K562 (cell line): ENCODE measurements at regions not wholly inside any gene's neighbourhood (a gene's known extent, or its start where the extent isn't known, plus 50 kb on each side); places are given as distances from the start of the nearest gene placed in this dataset.

ENCODE experiments used
- ATAC-seq: fragments of 200-7000 bp; cut with Tn5 transposase; 3 replicates; pipeline ENCODE4 v1.9.1; 2020; ENCODE audit warnings: moderate library complexity
- BruUV-seq: library from RNA; stranded (reverse); fragments of 400-500 nt; replicated peaks from 2 replicates; lab custom pipeline; 2021; lab: Mats Ljungman, UMichigan
- CTCF ChIA-PET: fragments of 300-600 bp; formaldehyde crosslinking; extraction: SDS; loops from one replicate; lab custom pipeline; 2021; ENCODE audit warnings: low intra/inter-chr PET ratio; lab: Yijun Ruan, JAX
- POLR2A ChIA-PET: fragments of 300-600, 350-650 bp; sonication (Branson Sonifier 250); formaldehyde crosslinking; extraction: SDS; loops from one replicate; lab custom pipeline; 2021; ENCODE audit warnings: antibody characterized with exemption, inconsistent platforms; lab: Yijun Ruan, JAX
- DNase-seq, 4 experiments: peaks; one replicate each; pipeline versions ENCODE4 v3.0.0 to v3.0.0-alpha.2; 2011 to 2018; ENCODE audit warnings: low spot score in 3 of 4, mixed read lengths in 3 of 4; ENCODE audit errors: extremely low read depth in 1 of 4
- FAIRE-seq: peaks from 2 replicates; lab custom pipeline; 2011; peaks lifted over from hg19 to GRCh38; lab: Jason Lieb, UNC
- H2AFZ ChIP-seq: 2 replicates; pipeline ENCODE4 v1.6.0; 2011; ENCODE audit warnings: low read depth, low read length, control low read depth, inconsistent platforms
- H3K27ac ChIP-seq: fragments of 200-600 bp; 3 replicates; pipeline ENCODE4 v1.8.0; 2011; ENCODE audit warnings: low read depth, mild to moderate bottlenecking, control low read depth, inconsistent platforms, low read length, moderate library complexity, mixed read lengths; ENCODE audit errors: extremely low read depth
- H3K27me3 ChIP-seq, 2 experiments: fragments of 300-600 bp in 1 of 2; 2 replicates in 1 of 2; 3 replicates in 1 of 2; pipeline versions ENCODE4 v1.6.0 to v1.8.0; 2011; ENCODE audit warnings: inconsistent platforms in 2 of 2, low read length in 2 of 2, mild to moderate bottlenecking in 1 of 2, mixed read lengths in 1 of 2, moderate library complexity in 1 of 2; ENCODE audit not compliant: control insufficient read depth in 2 of 2, insufficient read depth in 2 of 2
- H3K36me3 ChIP-seq: fragments of 300-600 bp; 3 replicates; pipeline ENCODE4 v1.8.0; 2011; ENCODE audit warnings: mild to moderate bottlenecking, low read length, inconsistent platforms; ENCODE audit not compliant: control insufficient read depth, insufficient read depth
- H3K4me1 ChIP-seq, 2 experiments: fragments of 200-600 bp in 1 of 2; replicated peaks in 1 of 2; 2 replicates in 1 of 2; 3 replicates in 1 of 2; pipeline versions ENCODE4 v1.5.1 to v1.8.0; 2011; ENCODE audit warnings: inconsistent platforms in 2 of 2, low read length in 2 of 2, mild to moderate bottlenecking in 1 of 2, mixed read lengths in 1 of 2, moderate library complexity in 1 of 2; ENCODE audit not compliant: control insufficient read depth in 2 of 2, insufficient read depth in 2 of 2
- H3K4me2 ChIP-seq: 2 replicates; pipeline ENCODE4 v1.6.1; 2011; ENCODE audit warnings: low read length, control low read depth, inconsistent platforms, mixed read lengths; ENCODE audit not compliant: insufficient read depth
- H3K4me3 ChIP-seq: fragments of 200-600 bp; sonication (generic), shearing (Covaris generic); 2 replicates; pipeline ENCODE4 v1.5.1; 2016; ENCODE audit warnings: control low read depth, inconsistent platforms
- H3K79me2 ChIP-seq: fragments of 200-600 bp; 3 replicates; pipeline ENCODE4 v1.8.0; 2011; ENCODE audit warnings: low read length, inconsistent platforms; ENCODE audit not compliant: control insufficient read depth, insufficient read depth
- H3K9ac ChIP-seq, 2 experiments: 2 replicates each; pipeline versions ENCODE4 v1.6.0 to v1.6.1; 2011; ENCODE audit warnings: low read depth in 2 of 2, low read length in 2 of 2, control low read depth in 1 of 2, inconsistent platforms in 1 of 2, mild to moderate bottlenecking in 1 of 2, mixed read lengths in 1 of 2; ENCODE audit not compliant: insufficient read depth in 1 of 2
- H3K9me1 ChIP-seq: one replicate; pipeline ENCODE4 v1.6.0; 2011; ENCODE audit warnings: inconsistent platforms, mild to moderate bottlenecking, low read length, moderate library complexity; ENCODE audit not compliant: control insufficient read depth, insufficient read depth
- H3K9me3 ChIP-seq: replicated peaks from 2 replicates; pipeline ENCODE4 v1.5.1; 2011; ENCODE audit warnings: low read depth, low read length, inconsistent platforms; ENCODE audit not compliant: control insufficient read depth, insufficient read depth
- H4K20me1 ChIP-seq: replicated peaks from 2 replicates; pipeline ENCODE4 v1.6.1; 2011; ENCODE audit warnings: low read length, inconsistent platforms, mixed read lengths; ENCODE audit not compliant: control insufficient read depth, insufficient read depth
- ATF7 ChIP-seq: fragments of 450-650 bp; IDR thresholded peaks from 2 replicates; pipeline ENCODE4 v1.7.1; 2014; ENCODE audit warnings: mild to moderate bottlenecking, moderate library complexity
- KDM4B ChIP-seq, 2 experiments: fragments of 450-650 bp in 1 of 2; sonication (generic) in 1 of 2; IDR thresholded peaks; 2 replicates each; pipeline ENCODE4 v1.6.1; 2016 to 2017; ENCODE audit warnings: borderline replicate concordance in 2 of 2, antibody characterized with exemption in 1 of 2, low read depth in 1 of 2, mild to moderate bottlenecking in 1 of 2
- MYC ChIP-seq, 2 experiments: fragments of 250-450 bp in 1 of 2; sonication (Bioruptor Pico) in 1 of 2; IDR thresholded peaks; 2 replicates each; pipeline versions ENCODE4 v1.5.1 to v1.6.1; 2012 to 2021; ENCODE audit warnings: low read depth in 2 of 2, borderline replicate concordance in 1 of 2, improper control_type of control experiment in 1 of 2, low read length in 1 of 2, mild to moderate bottlenecking in 1 of 2, moderate library complexity in 1 of 2
- POLR3A ChIP-seq: IDR thresholded peaks from 2 replicates; pipeline ENCODE4 v1.6.1; 2011; ENCODE audit warnings: borderline replicate concordance, mild to moderate bottlenecking, moderate library complexity; ENCODE audit not compliant: insufficient read length, insufficient read depth; ENCODE audit errors: extremely low read depth
- RBM34 ChIP-seq: fragments of 200-400 bp; formaldehyde crosslinking; IDR thresholded peaks from 2 replicates; pipeline ENCODE4 v1.6.1; 2018; ENCODE audit warnings: low read length, borderline replicate concordance; ENCODE audit not compliant: insufficient read depth
- SLC30A9 ChIP-seq: fragments of 250-450 bp; sonication (Bioruptor Pico); IDR thresholded peaks from 2 replicates; pipeline ENCODE4 v1.8.0; 2022; ENCODE audit warnings: mild to moderate bottlenecking, moderate library complexity
- SRF ChIP-seq, 2 experiments: fragments of 250-450, 450-650 bp in 1 of 2; sonication (Bioruptor Pico) in 1 of 2; sonication (generic) in 1 of 2; formaldehyde crosslinking; IDR thresholded peaks; 2 replicates each; pipeline versions ENCODE4 v1.5.0 to v1.5.1; 2020 to 2022; ENCODE audit warnings: mild to moderate bottlenecking in 1 of 2, missing genetic modification reagents in 1 of 2
- WGBS: fragments of 100-300 bp; shearing (Covaris generic); methylation state at CpG from one replicate; pipeline ENCODE4 v1.1.6; 2016; ENCODE audit warnings: low coverage, mixed read lengths; ENCODE audit not compliant: insufficient coverage; ENCODE audit errors: missing lambda C conversion rate; 5-methylcytosine and 5-hydroxymethylcytosine counted together
- in situ Hi-C: fragments of 300-500 bp; cut with MboI; formaldehyde crosslinking; loops from 4 replicates; pipeline ENCODE4 v1.15.0; 2018; ENCODE audit warnings: inconsistent platforms, mixed read lengths
- intact Hi-C: fragments of 100-400 bp; cut with micrococcal nuclease; formaldehyde crosslinking; loops from 2 replicates; pipeline ENCODE4 v1.14.2; 2022

DNA sequence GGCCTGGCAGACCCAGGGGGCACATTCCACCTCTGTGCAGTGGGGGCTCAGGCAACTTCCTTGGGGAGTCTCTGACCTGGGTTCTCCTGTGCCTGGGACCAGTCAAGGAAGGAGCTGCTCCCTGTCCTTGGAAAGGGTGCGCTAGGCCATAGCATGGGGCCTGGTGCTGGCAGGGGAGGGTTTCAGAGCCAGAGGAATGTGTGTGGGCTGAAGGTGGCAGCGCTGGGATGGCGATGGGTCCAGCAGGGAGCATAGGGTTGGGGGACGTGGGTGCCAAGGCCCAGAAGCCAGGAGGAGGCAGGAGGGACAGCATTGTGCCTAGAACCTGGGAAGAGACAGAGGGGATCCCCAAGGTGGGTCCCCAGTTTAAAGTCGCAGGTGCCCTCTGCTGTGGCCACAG lies 66.3 kb upstream of the TUBA3E start:
- DNase-seq (no peak), ATAC-seq (no peak), FAIRE-seq (no peak)
- no peaks in the 10 kb centered on the region for H3K36me3 ChIP-seq
- H3K9ac ChIP-seq: no peak overlapping the region
- no peaks in the 10 kb centered on the region for H3K9me3 ChIP-seq
- POLR2A ChIA-PET: interaction anchor here (0.7 to 1.3 kb wide), 2 partner anchors 11 to 127 kb away, joined by 4 read pairs; no protein-coding TSS in a partner anchor
- intact Hi-C loops (no loop called here), in situ Hi-C loops (no loop called here)
- no peak overlapping the region for H2AFZ ChIP-seq
- no peak overlapping the region for H3K4me3 ChIP-seq
- no peak overlapping the region for H3K4me2 ChIP-seq
- peaks cover 22 to 50% of the 10 kb centered on the region in 2 experiments for H3K27me3 ChIP-seq
- no peak for TF ChIP-seq MYC (IDR thresholded peaks at IDR 0.05; ENCODE audit: low read depth, low read length)
- no peak for TF ChIP-seq MYC (CRISPR knock-in tag; IDR thresholded peaks at IDR 0.05; ENCODE audit: borderline replicate concordance, low read depth)
- TF ChIP-seq RBM34: no peak
- TF ChIP-seq POLR3A: no peak
- TF ChIP-seq SRF (CRISPR knock-in tag; IDR thresholded peaks at IDR 0.05): no peak
- no peak for TF ChIP-seq ATF7
- no peak for TF ChIP-seq KDM4B (IDR thresholded peaks at IDR 0.05; ENCODE audit: borderline replicate concordance in 2 of 2, low read depth in 1 of 2)
- TF ChIP-seq SLC30A9 (CRISPR knock-in tag): no peak
- no peaks in the 10 kb centered on the region for H3K9me1 ChIP-seq
- H3K27ac ChIP-seq: no peak overlapping the region
- H3K4me1 ChIP-seq: no peaks in the 10 kb centered on the region
- H4K20me1 ChIP-seq: no peaks in the 10 kb centered on the region
- WGBS: 0% methylated on average over 5 of the region's 5 CpGs
- CTCF ChIA-PET: no interaction called here
- BruUV-seq: no TSS peak
- no peaks in the 10 kb centered on the region for H3K79me2 ChIP-seq
